ENCODE measurements at regions not wholly inside any gene's neighbourhood (a gene's known extent, or its start where the extent isn't known, plus 50 kb on each side); places are given as distances from the start of the nearest gene placed in this dataset.

DNA sequence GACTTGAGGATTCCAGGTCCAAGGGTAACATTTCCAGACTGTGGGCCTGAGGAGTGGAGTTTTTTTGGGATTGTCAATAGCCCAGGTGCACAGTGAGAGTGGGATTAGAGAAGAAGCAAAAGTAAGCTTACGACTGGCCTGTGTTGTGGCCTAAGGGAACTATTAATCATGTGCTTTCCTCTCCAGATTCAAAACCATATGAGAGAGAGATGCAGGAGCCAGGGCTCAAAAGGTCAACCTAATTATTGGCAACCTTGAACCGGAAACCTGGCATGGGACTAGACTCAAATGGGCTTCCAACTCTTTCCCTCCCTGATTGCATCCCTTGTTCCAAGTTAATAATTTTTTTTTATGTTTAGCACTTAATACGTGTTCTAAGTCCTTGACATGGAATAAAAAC, 242.1 kb upstream of the THRB start:
- TF ChIP-seq, protein P1, sequence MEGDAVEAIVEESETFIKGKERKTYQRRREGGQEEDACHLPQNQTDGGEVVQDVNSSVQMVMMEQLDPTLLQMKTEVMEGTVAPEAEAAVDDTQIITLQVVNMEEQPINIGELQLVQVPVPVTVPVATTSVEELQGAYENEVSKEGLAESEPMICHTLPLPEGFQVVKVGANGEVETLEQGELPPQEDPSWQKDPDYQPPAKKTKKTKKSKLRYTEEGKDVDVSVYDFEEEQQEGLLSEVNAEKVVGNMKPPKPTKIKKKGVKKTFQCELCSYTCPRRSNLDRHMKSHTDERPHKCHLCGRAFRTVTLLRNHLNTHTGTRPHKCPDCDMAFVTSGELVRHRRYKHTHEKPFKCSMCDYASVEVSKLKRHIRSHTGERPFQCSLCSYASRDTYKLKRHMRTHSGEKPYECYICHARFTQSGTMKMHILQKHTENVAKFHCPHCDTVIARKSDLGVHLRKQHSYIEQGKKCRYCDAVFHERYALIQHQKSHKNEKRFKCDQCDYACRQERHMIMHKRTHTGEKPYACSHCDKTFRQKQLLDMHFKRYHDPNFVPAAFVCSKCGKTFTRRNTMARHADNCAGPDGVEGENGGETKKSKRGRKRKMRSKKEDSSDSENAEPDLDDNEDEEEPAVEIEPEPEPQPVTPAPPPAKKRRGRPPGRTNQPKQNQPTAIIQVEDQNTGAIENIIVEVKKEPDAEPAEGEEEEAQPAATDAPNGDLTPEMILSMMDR (IDR thresholded peaks at IDR 0.05; ENCODE audit: insufficient read depth, low read length, missing control alignments) = no peak
- CTCF ChIA-PET = no interaction called here

DNA sequence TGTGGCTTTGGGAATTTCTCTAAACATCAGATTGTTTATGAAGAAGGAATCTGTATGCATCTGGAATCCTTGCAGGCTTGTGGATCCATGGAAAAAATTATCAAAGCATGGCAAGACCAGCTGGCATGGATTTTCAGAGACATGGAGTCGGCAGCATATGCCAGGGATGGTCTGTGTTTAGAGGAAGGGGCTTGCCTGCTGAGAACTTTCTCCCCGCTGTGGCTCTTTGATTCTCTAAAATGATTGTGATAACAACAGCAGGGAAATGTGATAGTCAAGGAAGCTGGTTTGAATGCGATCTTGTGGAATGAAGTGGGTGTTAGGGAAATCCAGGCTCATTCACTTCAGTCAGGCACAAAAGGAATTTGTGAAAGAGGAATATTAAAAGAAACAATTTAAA, 245.7 kb upstream of the THRB start:
- ChIA-PET POLR2A (no interaction called here), CTCF (interaction anchor here (1.1 kb wide), 1 partner anchor 9 kb away, joined by 3 read pairs; no protein-coding TSS in a partner anchor)
- no peak for DNase-seq (ENCODE audit: low read depth, low spot score)
- H3K4me3 ChIP-seq (ENCODE audit: low read depth, low read length) = no peak overlapping the region
- TF ChIP-seq, protein P1 (IDR thresholded peaks at IDR 0.05; ENCODE audit: insufficient read depth, low read length, missing control alignments) = no peak

More for the DNA sequence above, 242.1 kb upstream of the THRB start:
- DNase-seq (ENCODE audit: low read depth, low spot score) = no peak
- POLR2A ChIA-PET = no interaction called here
- H3K4me3 ChIP-seq (ENCODE audit: low read depth, low read length) = no peak overlapping the region

DNA sequence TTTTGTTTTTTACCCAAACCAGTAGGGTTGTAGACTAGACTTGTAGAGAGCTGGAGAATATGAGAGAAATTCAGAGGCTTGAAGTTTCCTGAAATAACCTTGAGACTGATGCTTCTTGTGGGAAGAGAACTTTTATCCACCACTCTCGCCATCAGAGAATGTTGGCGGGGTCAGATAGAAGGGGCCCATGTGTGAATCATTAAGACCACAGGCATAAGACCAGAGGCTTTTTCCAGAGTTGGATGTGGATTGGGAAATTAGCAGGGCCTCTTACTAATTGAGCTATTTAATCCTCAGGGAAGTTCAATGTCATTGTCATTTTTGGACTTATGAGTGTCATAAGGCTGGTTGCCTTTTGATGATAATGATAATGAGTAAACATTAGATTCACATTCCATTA, 246.9 kb upstream of the THRB start:
- POLR2A ChIA-PET = no interaction called here
- TF ChIP-seq, protein P1 (IDR thresholded peaks at IDR 0.05; ENCODE audit: insufficient read depth, low read length, missing control alignments) = no peak
- no peak overlapping the region for H3K4me3 ChIP-seq (ENCODE audit: low read depth, low read length)
- DNase-seq (ENCODE audit: low read depth, low spot score) = no peak
- CTCF ChIA-PET = no interaction called here

DNA sequence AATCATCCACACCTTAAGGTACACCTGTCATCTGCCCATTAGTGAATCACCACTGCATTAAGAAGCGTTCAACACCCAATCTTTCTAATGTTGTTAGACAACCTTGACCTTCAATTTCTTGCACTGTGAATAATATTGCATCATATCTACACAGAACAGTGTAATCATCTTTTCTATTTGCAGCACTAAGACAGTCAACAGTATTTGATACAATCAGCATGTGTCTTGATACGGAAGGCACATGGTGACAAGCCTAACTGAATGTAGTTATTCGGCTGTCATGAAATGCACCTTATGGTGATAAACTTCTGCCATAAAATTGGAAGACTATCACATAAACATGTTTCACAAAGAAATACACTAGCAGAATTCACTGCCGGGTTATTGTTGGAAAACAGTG, 253.9 kb upstream of the THRB start:
- ChIA-PET CTCF (no interaction called here), POLR2A (no interaction called here)
- H3K4me3 ChIP-seq (ENCODE audit: low read depth, low read length) = no peak overlapping the region
- TF ChIP-seq, protein P1 (IDR thresholded peaks at IDR 0.05; ENCODE audit: insufficient read depth, low read length, missing control alignments) = no peak
- DNase-seq (ENCODE audit: low read depth, low spot score) = no peak

DNA sequence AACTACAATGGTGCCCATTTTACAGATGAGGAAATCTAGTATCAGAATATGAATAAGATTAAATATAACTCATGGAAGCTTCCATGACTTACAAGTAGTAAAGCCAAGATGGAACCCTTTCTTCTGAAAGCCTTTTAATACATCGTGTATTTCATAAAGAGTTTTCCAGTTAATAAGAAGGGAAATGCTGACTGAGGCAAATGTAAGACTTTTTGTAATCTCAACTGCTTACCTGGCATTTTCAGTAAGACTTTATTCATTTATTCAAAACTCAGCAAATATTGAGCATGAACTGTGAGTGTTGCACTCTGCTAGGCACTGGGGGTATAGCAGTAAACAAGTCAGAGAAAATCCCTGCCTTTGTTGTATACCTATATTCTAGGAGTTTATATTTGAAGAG, 256.4 kb upstream of the THRB start:
- CTCF ChIA-PET = no interaction called here
- no peak overlapping the region for H3K4me3 ChIP-seq (ENCODE audit: low read depth, low read length)
- DNase-seq (ENCODE audit: low read depth, low spot score) = no peak
- POLR2A ChIA-PET = no interaction called here
- TF ChIP-seq, protein P1 (IDR thresholded peaks at IDR 0.05; ENCODE audit: insufficient read depth, low read length, missing control alignments) = no peak

DNA sequence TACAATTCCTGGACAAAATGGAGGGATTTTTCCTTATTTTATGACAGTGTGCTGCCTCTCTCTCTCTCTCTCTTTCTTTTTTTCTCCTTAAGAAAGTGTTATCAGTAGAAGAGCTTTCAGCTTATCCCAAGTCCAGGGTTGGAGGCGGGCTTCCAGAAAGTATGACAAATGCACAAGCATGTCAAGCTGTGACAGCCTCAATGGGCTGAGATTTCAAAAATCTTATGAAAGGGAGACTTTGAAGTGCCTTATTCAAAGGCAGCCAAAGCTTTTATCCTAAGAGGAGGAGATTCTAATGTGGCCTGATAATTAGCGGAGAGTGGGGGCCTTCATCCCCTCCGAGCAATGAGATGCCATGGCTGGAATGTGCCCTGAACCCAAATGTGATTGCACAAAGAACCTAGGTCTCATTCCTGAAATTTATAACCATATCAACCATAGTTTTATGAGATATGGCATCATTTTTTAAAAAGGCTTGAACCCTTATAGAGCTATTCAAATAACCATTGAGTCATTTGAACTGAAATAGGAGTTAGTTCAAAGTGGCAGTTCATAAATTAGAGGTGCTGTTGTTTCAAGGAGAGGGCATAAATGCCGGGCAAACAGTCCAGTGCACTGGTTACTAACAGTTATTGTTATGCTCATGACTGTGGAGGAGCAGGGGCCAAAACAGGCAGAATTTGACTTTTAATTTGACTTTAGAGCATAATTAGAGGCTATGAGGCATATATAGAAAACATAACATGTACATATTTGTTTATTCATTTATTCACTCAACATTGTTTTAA, 261.6 kb upstream of the THRB start:
- ChIA-PET POLR2A (no interaction called here), CTCF (no interaction called here)
- no peak for DNase-seq (ENCODE audit: low read depth, low spot score)
- TF ChIP-seq, protein P1 (IDR thresholded peaks at IDR 0.05; ENCODE audit: insufficient read depth, low read length, missing control alignments) = no peak
- H3K4me3 ChIP-seq (ENCODE audit: low read depth, low read length) = no peak overlapping the region

Data from AG04449 (cell line).